ENCODE measurements at regions not wholly inside any gene's neighbourhood (a gene's known extent, or its start where the extent isn't known, plus 50 kb on each side); places are given as distances from the start of the nearest gene placed in this dataset.

DNA sequence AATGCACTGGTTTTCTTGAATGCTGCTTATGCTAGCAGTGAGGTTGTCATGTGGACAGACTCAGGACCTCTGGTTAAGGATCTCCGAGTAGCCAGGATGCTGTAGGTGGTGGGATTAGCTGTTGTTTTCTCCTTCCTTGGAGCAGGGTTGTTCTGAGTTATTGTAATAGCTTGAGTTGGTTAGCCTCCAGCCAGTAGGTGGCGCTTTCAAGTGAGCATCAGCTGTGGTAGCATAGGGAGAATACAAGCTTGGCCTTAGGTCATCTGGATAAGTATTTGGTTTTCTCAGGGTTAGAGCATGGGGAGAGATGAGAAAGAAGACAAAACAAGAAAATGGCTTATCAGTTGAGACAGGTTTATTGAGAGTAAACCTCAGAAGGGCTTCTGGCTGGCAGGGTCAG, 299.7 kb upstream of the FBXO33 start:
- 80 to 83% methylated on average over 2 of the region's 2 CpGs for WGBS, 2 experiments (ENCODE audit: insufficient coverage in 1 of 2, insufficient read length in 1 of 2)
- Mint-ChIP-seq H3K9me3 (peaks cover 8% of the 10 kb centered on the region), H3K4me1 (peaks cover 4% of the 10 kb centered on the region), H3K27ac (no peak overlapping the region), H3K27me3 (ENCODE audit: insufficient read depth) (no peaks in the 10 kb centered on the region), H3K36me3 (ENCODE audit: low read depth) (peaks cover 2% of the 10 kb centered on the region), H3K4me3 (no peak overlapping the region)
- peak; percentile 80 for DNase-seq
- H3K4me3 ChIP-seq (ENCODE audit: low read length) = no peak overlapping the region
- peaks cover 3% of the 10 kb centered on the region for H3K4me1 ChIP-seq (ENCODE audit: control insufficient read depth, insufficient read depth, low read length)
- TF ChIP-seq, protein P1, sequence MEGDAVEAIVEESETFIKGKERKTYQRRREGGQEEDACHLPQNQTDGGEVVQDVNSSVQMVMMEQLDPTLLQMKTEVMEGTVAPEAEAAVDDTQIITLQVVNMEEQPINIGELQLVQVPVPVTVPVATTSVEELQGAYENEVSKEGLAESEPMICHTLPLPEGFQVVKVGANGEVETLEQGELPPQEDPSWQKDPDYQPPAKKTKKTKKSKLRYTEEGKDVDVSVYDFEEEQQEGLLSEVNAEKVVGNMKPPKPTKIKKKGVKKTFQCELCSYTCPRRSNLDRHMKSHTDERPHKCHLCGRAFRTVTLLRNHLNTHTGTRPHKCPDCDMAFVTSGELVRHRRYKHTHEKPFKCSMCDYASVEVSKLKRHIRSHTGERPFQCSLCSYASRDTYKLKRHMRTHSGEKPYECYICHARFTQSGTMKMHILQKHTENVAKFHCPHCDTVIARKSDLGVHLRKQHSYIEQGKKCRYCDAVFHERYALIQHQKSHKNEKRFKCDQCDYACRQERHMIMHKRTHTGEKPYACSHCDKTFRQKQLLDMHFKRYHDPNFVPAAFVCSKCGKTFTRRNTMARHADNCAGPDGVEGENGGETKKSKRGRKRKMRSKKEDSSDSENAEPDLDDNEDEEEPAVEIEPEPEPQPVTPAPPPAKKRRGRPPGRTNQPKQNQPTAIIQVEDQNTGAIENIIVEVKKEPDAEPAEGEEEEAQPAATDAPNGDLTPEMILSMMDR (conservative IDR thresholded peaks at IDR 0.05) = peak; percentile 64
- H3K36me3 ChIP-seq (ENCODE audit: control insufficient read depth, insufficient read depth, low read length) = no peaks in the 10 kb centered on the region
- no peak overlapping the region for H3K9ac ChIP-seq (ENCODE audit: extremely low read depth, low read length, poor library complexity, severe bottlenecking)
- H3K27ac ChIP-seq (ENCODE audit: low read depth, low read length) = no peak overlapping the region
- H3K27me3 ChIP-seq (ENCODE audit: control insufficient read depth, insufficient read depth, low read length, poor library complexity, severe bottlenecking) = no peaks in the 10 kb centered on the region
- H3K9me3 ChIP-seq (ENCODE audit: control insufficient read depth, low read length) = peaks cover 15% of the 10 kb centered on the region

DNA sequence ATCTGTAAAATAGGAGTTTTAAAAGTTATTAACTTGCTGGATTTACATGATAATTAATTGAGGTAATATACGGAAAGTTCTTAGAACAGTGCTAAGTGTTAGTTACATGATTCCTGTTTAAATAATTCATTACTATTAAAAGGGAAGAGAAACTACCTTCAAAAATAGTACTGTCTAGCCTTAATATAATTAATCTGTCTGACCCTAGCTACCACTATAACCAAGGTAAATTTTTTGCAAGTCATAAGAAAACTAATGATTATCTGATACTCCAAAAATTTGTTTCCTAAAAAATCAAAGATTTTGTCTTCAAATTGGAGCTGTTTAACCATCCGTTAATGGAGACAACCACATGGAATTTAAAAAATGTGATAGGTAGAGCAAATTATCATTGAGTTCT, 294.3 kb upstream of the FBXO33 start:
- Histone ChIP-seq H3K4me1 (ENCODE audit: control insufficient read depth, insufficient read depth, low read length) (no peaks in the 10 kb centered on the region), H3K27me3 (ENCODE audit: control insufficient read depth, insufficient read depth, low read length, poor library complexity, severe bottlenecking) (no peaks in the 10 kb centered on the region), H3K4me3 (ENCODE audit: low read length) (no peak overlapping the region), H3K9ac (ENCODE audit: extremely low read depth, low read length, poor library complexity, severe bottlenecking) (no peak overlapping the region), H3K36me3 (ENCODE audit: control insufficient read depth, insufficient read depth, low read length) (no peaks in the 10 kb centered on the region), H3K27ac (ENCODE audit: low read depth, low read length) (no peak overlapping the region), H3K9me3 (ENCODE audit: control insufficient read depth, low read length) (peaks cover 8% of the 10 kb centered on the region)
- Mint-ChIP-seq H3K36me3 (ENCODE audit: low read depth) (peaks cover 2% of the 10 kb centered on the region), H3K4me1 (no peaks in the 10 kb centered on the region), H3K27ac (no peak overlapping the region), H3K4me3 (no peak overlapping the region), H3K9me3 (peaks cover 8% of the 10 kb centered on the region), H3K27me3 (ENCODE audit: insufficient read depth) (no peaks in the 10 kb centered on the region)
- DNase-seq = no peak
- TF ChIP-seq, protein P1 (conservative IDR thresholded peaks at IDR 0.05) = no peak
- WGBS, 2 experiments (ENCODE audit: insufficient coverage in 1 of 2, insufficient read length in 1 of 2) = 100% methylated on average over 2 of the region's 2 CpGs; no CpG with 5 or more reads in 1 of the 2 experiments

DNA sequence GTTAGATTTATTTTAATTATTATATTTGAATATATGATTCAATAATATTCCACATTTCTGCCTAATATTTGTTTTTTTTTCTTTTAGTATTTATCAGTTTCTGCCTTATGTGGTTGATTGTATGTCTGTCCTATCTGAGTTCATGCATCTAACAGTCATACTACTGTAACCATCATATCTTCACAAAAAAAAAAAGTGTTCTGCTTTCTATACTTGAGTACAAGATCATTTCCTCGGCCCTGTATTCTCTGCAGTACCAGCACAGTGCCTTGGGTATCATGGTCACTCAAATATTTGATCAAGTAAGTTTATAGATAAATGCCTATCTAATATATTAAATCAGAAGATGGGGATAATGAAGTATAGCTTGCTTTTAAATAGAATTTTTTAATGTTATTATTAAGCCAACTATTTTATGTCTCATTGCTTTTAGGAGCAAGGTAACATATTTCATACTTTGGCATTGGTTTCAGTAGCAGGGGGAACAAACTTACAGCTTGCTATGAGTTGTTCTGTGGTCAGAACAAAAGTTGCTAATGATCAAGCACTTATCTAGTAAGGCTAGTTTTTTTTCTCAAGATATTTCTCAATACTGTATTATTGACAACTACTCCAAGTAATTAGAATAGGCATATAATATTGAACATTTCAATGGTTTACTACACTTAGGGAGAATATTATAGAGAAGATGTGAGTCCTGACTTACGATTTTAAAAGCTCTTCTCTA, 290.5 kb upstream of the FBXO33 start:
- no peaks in the 10 kb centered on the region for H3K4me1 ChIP-seq (ENCODE audit: control insufficient read depth, insufficient read depth, low read length)
- H3K9ac ChIP-seq (ENCODE audit: extremely low read depth, low read length, poor library complexity, severe bottlenecking) = no peak overlapping the region
- H3K9me3 ChIP-seq (ENCODE audit: control insufficient read depth, low read length) = no peaks in the 10 kb centered on the region
- Mint-ChIP-seq H3K4me3 (no peak overlapping the region), H3K4me1 (no peaks in the 10 kb centered on the region), H3K27ac (no peak overlapping the region), H3K27me3 (ENCODE audit: insufficient read depth) (no peaks in the 10 kb centered on the region), H3K9me3 (no peaks in the 10 kb centered on the region), H3K36me3 (ENCODE audit: low read depth) (no peaks in the 10 kb centered on the region)
- whole genome bisulfite sequencing, 2 experiments (ENCODE audit: insufficient coverage in 1 of 2, insufficient read length in 1 of 2) = 80 to 81% methylated on average over 1 to 2 of the region's 2 CpGs
- H3K27ac ChIP-seq (ENCODE audit: low read depth, low read length) = no peak overlapping the region
- H3K36me3 ChIP-seq (ENCODE audit: control insufficient read depth, insufficient read depth, low read length) = no peaks in the 10 kb centered on the region
- TF ChIP-seq, protein P1 (conservative IDR thresholded peaks at IDR 0.05) = no peak
- no peak overlapping the region for H3K4me3 ChIP-seq (ENCODE audit: low read length)
- no peaks in the 10 kb centered on the region for H3K27me3 ChIP-seq (ENCODE audit: control insufficient read depth, insufficient read depth, low read length, poor library complexity, severe bottlenecking)
- DNase-seq = no peak
